Keratinocyte (primary cell): ENCODE measurements at regions not wholly inside any gene's neighbourhood (a gene's known extent, or its start where the extent isn't known, plus 50 kb on each side); places are given as distances from the start of the nearest gene placed in this dataset.

Experiments used
- DNase-seq: peaks from one replicate; pipeline ENCODE4 v3.0.0-alpha.2; 2011; ENCODE audit warnings: low read depth, missing footprints, low spot score
- FAIRE-seq: peaks from 2 replicates; lab custom pipeline; 2011; peaks lifted over from hg19 to GRCh38; lab: Jason Lieb, UNC
- H2AFZ ChIP-seq: 2 replicates; pipeline ENCODE4 v1.6.0; 2012; ENCODE audit warnings: low read length, control low read depth, inconsistent platforms; ENCODE audit not compliant: control insufficient read depth
- H3K27ac ChIP-seq: 2 replicates; pipeline ENCODE4 v1.5.1; 2011; ENCODE audit warnings: low read length; ENCODE audit not compliant: control insufficient read depth, insufficient read depth
- H3K27me3 ChIP-seq: 3 replicates; pipeline ENCODE4 v1.6.0; 2011; ENCODE audit warnings: low read length; ENCODE audit not compliant: control insufficient read depth, insufficient read depth; ENCODE audit errors: extremely low read depth
- H3K36me3 ChIP-seq, 2 experiments: 2 replicates in 1 of 2; 3 replicates in 1 of 2; pipeline ENCODE4 v1.5.1; 2011; ENCODE audit warnings: low read length in 2 of 2, mild to moderate bottlenecking in 1 of 2; ENCODE audit not compliant: control insufficient read depth in 2 of 2, insufficient read depth in 2 of 2; ENCODE audit errors: extremely low read depth in 1 of 2
- H3K4me1 ChIP-seq: 3 replicates; pipeline ENCODE4 v1.5.1; 2011; ENCODE audit warnings: low read length; ENCODE audit not compliant: control insufficient read depth, insufficient read depth; ENCODE audit errors: extremely low read depth
- H3K4me2 ChIP-seq: 3 replicates; pipeline ENCODE4 v1.6.0; 2011; ENCODE audit warnings: low read depth, low read length; ENCODE audit not compliant: control insufficient read depth, insufficient read depth; ENCODE audit errors: extremely low read depth
- H3K4me3 ChIP-seq, 3 experiments: fragments of 200-600 bp in 1 of 3; sonication (generic) in 1 of 3; 2 replicates in 2 of 3; 3 replicates in 1 of 3; pipeline ENCODE4 v1.5.1; 2011 to 2016; ENCODE audit warnings: low read length in 3 of 3, mild to moderate bottlenecking in 3 of 3, control low read depth in 2 of 3, inconsistent platforms in 1 of 3, low read depth in 1 of 3, mixed read lengths in 1 of 3, mixed run types in 1 of 3, moderate library complexity in 1 of 3; ENCODE audit not compliant: control insufficient read depth in 2 of 3, insufficient read depth in 2 of 3; ENCODE audit errors: extremely low read depth in 1 of 3
- H3K79me2 ChIP-seq: 2 replicates; pipeline ENCODE4 v1.6.0; 2012; ENCODE audit warnings: low read length; ENCODE audit not compliant: control insufficient read depth, insufficient read depth
- H3K9ac ChIP-seq: 3 replicates; pipeline ENCODE4 v1.6.0; 2011; ENCODE audit warnings: low read length; ENCODE audit not compliant: control insufficient read depth, insufficient read depth; ENCODE audit errors: extremely low read depth
- H3K9me1 ChIP-seq: 3 replicates; pipeline ENCODE4 v1.6.0; 2011; ENCODE audit warnings: low read length; ENCODE audit not compliant: control insufficient read depth, insufficient read depth; ENCODE audit errors: extremely low read depth
- H3K9me3 ChIP-seq: 2 replicates; pipeline ENCODE4 v1.5.1; 2012; ENCODE audit warnings: low read depth, low read length; ENCODE audit not compliant: control insufficient read depth
- H4K20me1 ChIP-seq: 3 replicates; pipeline ENCODE4 v1.6.0; 2011; ENCODE audit warnings: low read length; ENCODE audit not compliant: control insufficient read depth, insufficient read depth; ENCODE audit errors: extremely low read depth
- CTCF ChIP-seq, 3 experiments: IDR thresholded peaks in 1 of 3; conservative IDR thresholded peaks in 1 of 3; optimal IDR thresholded peaks in 1 of 3; 2 replicates in 2 of 3; 3 replicates in 1 of 3; pipeline versions ENCODE3 to v1.5.1; 2011; ENCODE audit warnings: low read length in 3 of 3, mild to moderate bottlenecking in 3 of 3, moderate library complexity in 2 of 3, control low read depth in 1 of 3, inconsistent platforms in 1 of 3; ENCODE audit not compliant: insufficient read depth in 2 of 3; ENCODE audit errors: extremely low read depth in 1 of 3
- EZH2 ChIP-seq: IDR thresholded peaks from one replicate; pipeline ENCODE4 v1.6.1; 2012; ENCODE audit warnings: inconsistent platforms, mild to moderate bottlenecking, low read length, moderate library complexity
- dilution Hi-C: fragments of 300-500 bp; cut with MboI; formaldehyde crosslinking; loops from one replicate; pipeline ENCODE4 v1.7.0; 2020; ENCODE audit warnings: low sequenced_read_pairs; ENCODE audit not compliant: extremely low pct_ligation_motif_present

GRCh38 chr12:107287436-107288413, 194.4 kb upstream of the CRY1 start:
- Histone ChIP-seq H3K27me3 (no peaks in the 10 kb centered on the region), H3K27ac (no peak overlapping the region), H3K9me3 (no peaks in the 10 kb centered on the region), H3K4me1 (peaks cover 10% of the 10 kb centered on the region), H3K9me1 (no peaks in the 10 kb centered on the region), H3K4me2 (peak overlapping the region; percentile 23), H4K20me1 (no peaks in the 10 kb centered on the region), H3K4me3 (no peak overlapping the region), H3K36me3 (no peaks in the 10 kb centered on the region), H2AFZ (no peak overlapping the region), H3K79me2 (no peaks in the 10 kb centered on the region), H3K9ac (no peak overlapping the region)
- dilution Hi-C loops = no loop called here
- peak; percentile 58 for FAIRE-seq
- TF ChIP-seq CTCF (optimal IDR thresholded peaks at IDR 0.05 in 1 of 3, IDR thresholded peaks at IDR 0.05 in 1 of 3, conservative IDR thresholded peaks at IDR 0.05 in 1 of 3; ENCODE audit: extremely low read depth in 1 of 3, insufficient read depth in 2 of 3, low read length in 3 of 3) = no peak
- TF ChIP-seq EZH2 = no peak
- no peak for DNase-seq

- dilution Hi-C loops = no loop called here
- H3K36me3 ChIP-seq = no peaks in the 10 kb centered on the region
- H3K27me3 ChIP-seq = no peaks in the 10 kb centered on the region
- DNase-seq (no peak), FAIRE-seq (no peak)
- no peak for TF ChIP-seq CTCF (optimal IDR thresholded peaks at IDR 0.05 in 1 of 3, IDR thresholded peaks at IDR 0.05 in 1 of 3, conservative IDR thresholded peaks at IDR 0.05 in 1 of 3; ENCODE audit: extremely low read depth in 1 of 3, insufficient read depth in 2 of 3, low read length in 3 of 3)
- no peak for TF ChIP-seq EZH2
- no peaks in the 10 kb centered on the region for H3K9me1 ChIP-seq
- no peak overlapping the region for H3K9ac ChIP-seq
- H3K9me3 ChIP-seq = no peaks in the 10 kb centered on the region
- no peak overlapping the region for H3K4me2 ChIP-seq
- H3K4me3 ChIP-seq = no peak overlapping the region
- peaks cover 10% of the 10 kb centered on the region for H3K4me1 ChIP-seq
- no peak overlapping the region for H3K27ac ChIP-seq
- no peak overlapping the region for H2AFZ ChIP-seq
- H4K20me1 ChIP-seq = no peaks in the 10 kb centered on the region
- H3K79me2 ChIP-seq = no peaks in the 10 kb centered on the region
These were observed 195.2 kb upstream of the CRY1 start for GRCh38 chr12:107288414-107289127.
